K562 (cell line): ENCODE measurements at regions not wholly inside any gene's neighbourhood (a gene's known extent, or its start where the extent isn't known, plus 50 kb on each side); places are given as distances from the start of the nearest gene placed in this dataset.

Source experiments
- COPS2 ChIP-seq: fragments of 450-650 bp; conservative IDR thresholded peaks from 2 replicates; pipeline ENCODE4 v1.6.1; 2016; ENCODE audit warnings: mild to moderate bottlenecking, moderate library complexity
- DNMT1 ChIP-seq: fragments of 450-650 bp; IDR thresholded peaks from 2 replicates; pipeline ENCODE4 v1.6.1; 2016; ENCODE audit warnings: antibody characterized with exemption, mild to moderate bottlenecking
- ESRRA ChIP-seq: fragments of 450-650 bp; IDR thresholded peaks from 2 replicates; pipeline ENCODE4 v1.6.1; 2014; ENCODE audit warnings: low read depth, mild to moderate bottlenecking, moderate library complexity, borderline replicate concordance
- GATAD2B ChIP-seq: fragments of 450-650 bp; IDR thresholded peaks from 2 replicates; pipeline ENCODE4 v1.6.1; 2017; ENCODE audit warnings: mild to moderate bottlenecking, borderline replicate concordance
- GTF2F1 ChIP-seq: IDR thresholded peaks from 2 replicates; pipeline ENCODE4 v1.6.1; 2011; ENCODE audit warnings: low read depth, low read length, improper control_type of control experiment
- MAZ ChIP-seq, 2 experiments: fragments of 450-650 bp in 1 of 2; sonication (generic) in 1 of 2; formaldehyde crosslinking; IDR thresholded peaks in 1 of 2; conservative IDR thresholded peaks in 1 of 2; 2 replicates each; pipeline versions ENCODE4 v1.4.0 to v1.5.0; 2020; ENCODE audit warnings: mild to moderate bottlenecking in 1 of 2, missing genetic modification reagents in 1 of 2
- PML ChIP-seq: IDR thresholded peaks from 2 replicates; pipeline ENCODE4 v1.6.1; 2012; ENCODE audit warnings: low read length, inconsistent platforms
- POLR2AphosphoS5 ChIP-seq: IDR thresholded peaks from 2 replicates; pipeline ENCODE4 v1.6.1; 2011; ENCODE audit warnings: mild to moderate bottlenecking, low read depth, low read length, moderate library complexity; ENCODE audit not compliant: control insufficient read depth, insufficient read depth
- RBFOX2 ChIP-seq: fragments of 200-400 bp; formaldehyde crosslinking; IDR thresholded peaks from 2 replicates; pipeline ENCODE4 v1.6.1; 2017; ENCODE audit warnings: low read depth, mild to moderate bottlenecking, low read length, moderate library complexity
- RNF2 ChIP-seq: sonication (generic); IDR thresholded peaks from 2 replicates; pipeline ENCODE4 v1.6.1; 2016
- SRF ChIP-seq, 2 experiments: fragments of 250-450, 450-650 bp in 1 of 2; sonication (Bioruptor Pico) in 1 of 2; sonication (generic) in 1 of 2; formaldehyde crosslinking; IDR thresholded peaks; 2 replicates each; pipeline versions ENCODE4 v1.5.0 to v1.5.1; 2020 to 2022; ENCODE audit warnings: mild to moderate bottlenecking in 1 of 2, missing genetic modification reagents in 1 of 2
- ZEB2 ChIP-seq: fragments of 450-650 bp; IDR thresholded peaks from 2 replicates; pipeline ENCODE4 v1.6.1; 2016
- ZFP30 ChIP-seq: fragments of 250-450 bp; sonication (Bioruptor Pico); IDR thresholded peaks from 2 replicates; pipeline ENCODE4 v1.8.0; 2022; ENCODE audit warnings: moderate library complexity, mild to moderate bottlenecking, inconsistent platforms, borderline replicate concordance
- ZKSCAN1 ChIP-seq: fragments of 150-350 bp; IDR thresholded peaks from 2 replicates; pipeline ENCODE4 v1.6.1; 2016; ENCODE audit warnings: low read depth, low read length
- ZNF133 ChIP-seq: fragments of 250-450 bp; sonication (Bioruptor Pico); IDR thresholded peaks from 2 replicates; pipeline ENCODE4 v1.4.0; 2020; ENCODE audit warnings: mild to moderate bottlenecking
- ZNF212 ChIP-seq: fragments of 450-650 bp; formaldehyde crosslinking; IDR thresholded peaks from 2 replicates; pipeline ENCODE4 v1.4.0; 2020; ENCODE audit warnings: mild to moderate bottlenecking
- ZNF384 ChIP-seq: IDR thresholded peaks from 2 replicates; pipeline ENCODE4 v1.6.1; 2012; ENCODE audit warnings: low read depth, low read length, improper control_type of control experiment
- ZNF445 ChIP-seq: fragments of 250-450 bp; sonication (Bioruptor Pico); IDR thresholded peaks from 2 replicates; pipeline ENCODE4 v1.4.0; 2020; ENCODE audit warnings: low read depth, mild to moderate bottlenecking, moderate library complexity
- TF ChIP-seq, protein P1 (sequence below): sonication (generic); formaldehyde crosslinking; IDR thresholded peaks from 2 replicates; pipeline ENCODE4 v1.8.0; 2022; ENCODE audit warnings: mild to moderate bottlenecking, missing genetic modification reagents
- TF ChIP-seq, protein P2 (sequence below): sonication (generic); formaldehyde crosslinking; IDR thresholded peaks from 2 replicates; pipeline ENCODE4 v1.8.1; 2023; ENCODE audit warnings: missing genetic modification reagents, mild to moderate bottlenecking, borderline replicate concordance
- TF ChIP-seq, protein P3 (sequence below): sonication (generic); formaldehyde crosslinking; IDR thresholded peaks from 2 replicates; pipeline ENCODE4 v1.5.0; 2020; ENCODE audit warnings: missing genetic modification reagents

DNA sequence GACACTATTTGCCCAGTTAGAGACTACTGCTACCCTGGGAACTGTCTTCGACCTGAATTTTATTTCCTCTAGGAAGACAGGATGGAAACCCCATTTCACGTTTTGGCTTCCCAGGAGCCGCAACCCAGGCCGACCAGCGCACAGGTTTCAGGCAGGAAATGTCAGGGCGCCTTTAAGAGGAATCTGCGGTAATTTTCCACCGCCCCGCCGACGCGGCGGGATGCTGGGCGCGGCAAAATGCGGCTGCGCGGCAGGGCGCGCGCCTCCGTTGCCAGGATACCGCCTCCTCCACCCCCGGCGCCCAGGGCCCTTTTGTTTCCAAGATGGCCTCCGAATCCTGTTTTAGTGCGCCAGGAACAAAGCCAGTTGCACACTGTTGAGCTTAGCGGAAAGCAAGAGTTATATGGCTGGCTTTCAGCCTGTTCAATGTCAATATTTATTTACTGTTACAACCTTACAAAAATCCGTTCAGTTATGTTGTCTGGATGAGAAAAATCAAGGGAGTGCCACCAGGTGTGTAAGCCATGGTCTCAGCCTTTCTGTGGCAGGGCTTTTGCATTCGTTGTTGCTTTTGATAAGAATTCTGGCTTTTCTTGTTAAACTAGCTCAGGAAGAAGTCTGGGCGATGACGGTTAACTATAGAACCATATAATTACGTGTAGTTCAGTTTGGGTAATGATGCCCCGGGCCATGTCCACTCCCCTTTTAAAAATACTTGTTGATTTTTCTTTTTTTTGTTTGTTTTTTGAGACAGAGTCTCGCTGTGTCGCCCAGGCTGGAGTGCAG, 79.7 kb upstream of the CHD2 start (continued):
- TF ChIP-seq, protein P1, sequence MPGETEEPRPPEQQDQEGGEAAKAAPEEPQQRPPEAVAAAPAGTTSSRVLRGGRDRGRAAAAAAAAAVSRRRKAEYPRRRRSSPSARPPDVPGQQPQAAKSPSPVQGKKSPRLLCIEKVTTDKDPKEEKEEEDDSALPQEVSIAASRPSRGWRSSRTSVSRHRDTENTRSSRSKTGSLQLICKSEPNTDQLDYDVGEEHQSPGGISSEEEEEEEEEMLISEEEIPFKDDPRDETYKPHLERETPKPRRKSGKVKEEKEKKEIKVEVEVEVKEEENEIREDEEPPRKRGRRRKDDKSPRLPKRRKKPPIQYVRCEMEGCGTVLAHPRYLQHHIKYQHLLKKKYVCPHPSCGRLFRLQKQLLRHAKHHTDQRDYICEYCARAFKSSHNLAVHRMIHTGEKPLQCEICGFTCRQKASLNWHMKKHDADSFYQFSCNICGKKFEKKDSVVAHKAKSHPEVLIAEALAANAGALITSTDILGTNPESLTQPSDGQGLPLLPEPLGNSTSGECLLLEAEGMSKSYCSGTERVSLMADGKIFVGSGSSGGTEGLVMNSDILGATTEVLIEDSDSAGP (CRISPR knock-in tag): peak; percentile 95
- no peak for TF ChIP-seq DNMT1
- TF ChIP-seq, protein P2, sequence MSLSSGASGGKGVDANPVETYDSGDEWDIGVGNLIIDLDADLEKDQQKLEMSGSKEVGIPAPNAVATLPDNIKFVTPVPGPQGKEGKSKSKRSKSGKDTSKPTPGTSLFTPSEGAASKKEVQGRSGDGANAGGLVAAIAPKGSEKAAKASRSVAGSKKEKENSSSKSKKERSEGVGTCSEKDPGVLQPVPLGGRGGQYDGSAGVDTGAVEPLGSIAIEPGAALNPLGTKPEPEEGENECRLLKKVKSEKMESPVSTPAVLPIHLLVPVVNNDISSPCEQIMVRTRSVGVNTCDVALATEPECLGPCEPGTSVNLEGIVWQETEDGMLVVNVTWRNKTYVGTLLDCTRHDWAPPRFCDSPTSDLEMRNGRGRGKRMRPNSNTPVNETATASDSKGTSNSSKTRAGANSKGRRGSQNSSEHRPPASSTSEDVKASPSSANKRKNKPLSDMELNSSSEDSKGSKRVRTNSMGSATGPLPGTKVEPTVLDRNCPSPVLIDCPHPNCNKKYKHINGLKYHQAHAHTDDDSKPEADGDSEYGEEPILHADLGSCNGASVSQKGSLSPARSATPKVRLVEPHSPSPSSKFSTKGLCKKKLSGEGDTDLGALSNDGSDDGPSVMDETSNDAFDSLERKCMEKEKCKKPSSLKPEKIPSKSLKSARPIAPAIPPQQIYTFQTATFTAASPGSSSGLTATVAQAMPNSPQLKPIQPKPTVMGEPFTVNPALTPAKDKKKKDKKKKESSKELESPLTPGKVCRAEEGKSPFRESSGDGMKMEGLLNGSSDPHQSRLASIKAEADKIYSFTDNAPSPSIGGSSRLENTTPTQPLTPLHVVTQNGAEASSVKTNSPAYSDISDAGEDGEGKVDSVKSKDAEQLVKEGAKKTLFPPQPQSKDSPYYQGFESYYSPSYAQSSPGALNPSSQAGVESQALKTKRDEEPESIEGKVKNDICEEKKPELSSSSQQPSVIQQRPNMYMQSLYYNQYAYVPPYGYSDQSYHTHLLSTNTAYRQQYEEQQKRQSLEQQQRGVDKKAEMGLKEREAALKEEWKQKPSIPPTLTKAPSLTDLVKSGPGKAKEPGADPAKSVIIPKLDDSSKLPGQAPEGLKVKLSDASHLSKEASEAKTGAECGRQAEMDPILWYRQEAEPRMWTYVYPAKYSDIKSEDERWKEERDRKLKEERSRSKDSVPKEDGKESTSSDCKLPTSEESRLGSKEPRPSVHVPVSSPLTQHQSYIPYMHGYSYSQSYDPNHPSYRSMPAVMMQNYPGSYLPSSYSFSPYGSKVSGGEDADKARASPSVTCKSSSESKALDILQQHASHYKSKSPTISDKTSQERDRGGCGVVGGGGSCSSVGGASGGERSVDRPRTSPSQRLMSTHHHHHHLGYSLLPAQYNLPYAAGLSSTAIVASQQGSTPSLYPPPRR (CRISPR knock-in tag): no peak
- peak; percentile 74; the same call in 1 of the 2 replicates for TF ChIP-seq ESRRA
- TF ChIP-seq COPS2: no peak
- no peak for TF ChIP-seq ZNF133 (CRISPR knock-in tag)
- no peak for TF ChIP-seq ZNF212 (CRISPR knock-in tag)
- peak; percentile 67 to 87 for TF ChIP-seq MAZ (CRISPR knock-in tag; conservative IDR thresholded peaks at IDR 0.05 in 1 of 2, IDR thresholded peaks at IDR 0.05 in 1 of 2)
- 0 out of 2 replicates have a peak, but pooled peaks have one; percentile 4 for TF ChIP-seq ZEB2
- no peak for TF ChIP-seq ZKSCAN1
- no peak for TF ChIP-seq RNF2
- 0 out of 2 replicates have a peak, but pooled peaks have one; percentile 11 for TF ChIP-seq GATAD2B
- TF ChIP-seq PML: peak; percentile 68
- no peak for TF ChIP-seq ZFP30 (CRISPR knock-in tag)
- peak; percentile 93 for TF ChIP-seq RBFOX2
- TF ChIP-seq, protein P3, sequence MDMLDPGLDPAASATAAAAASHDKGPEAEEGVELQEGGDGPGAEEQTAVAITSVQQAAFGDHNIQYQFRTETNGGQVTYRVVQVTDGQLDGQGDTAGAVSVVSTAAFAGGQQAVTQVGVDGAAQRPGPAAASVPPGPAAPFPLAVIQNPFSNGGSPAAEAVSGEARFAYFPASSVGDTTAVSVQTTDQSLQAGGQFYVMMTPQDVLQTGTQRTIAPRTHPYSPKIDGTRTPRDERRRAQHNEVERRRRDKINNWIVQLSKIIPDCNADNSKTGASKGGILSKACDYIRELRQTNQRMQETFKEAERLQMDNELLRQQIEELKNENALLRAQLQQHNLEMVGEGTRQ (CRISPR knock-in tag): no peak
- peak in 1 of 2 experiments; percentile 50; a peak in 1 of 4 replicates for TF ChIP-seq SRF (CRISPR knock-in tag; IDR thresholded peaks at IDR 0.05)
- TF ChIP-seq ZNF445 (CRISPR knock-in tag): no peak
- 0 out of 2 replicates have a peak, but pooled peaks have one; percentile 5 for TF ChIP-seq ZNF384
- peak; percentile 50; the same call in 1 of the 2 replicates for TF ChIP-seq GTF2F1
- TF ChIP-seq POLR2AphosphoS5: peak; percentile 67; the same call in 1 of the 2 replicates
